GM15510 (cell line): ENCODE measurements at regions not wholly inside any gene's neighbourhood (a gene's known extent, or its start where the extent isn't known, plus 50 kb on each side); places are given as distances from the start of the nearest gene placed in this dataset.

Source experiments
- POLR2A ChIP-seq: IDR thresholded peaks from 3 replicates; pipeline ENCODE4 v1.6.1; 2011; ENCODE audit warnings: borderline replicate concordance; ENCODE audit not compliant: insufficient read length; ENCODE audit errors: extremely low read depth

DNA sequence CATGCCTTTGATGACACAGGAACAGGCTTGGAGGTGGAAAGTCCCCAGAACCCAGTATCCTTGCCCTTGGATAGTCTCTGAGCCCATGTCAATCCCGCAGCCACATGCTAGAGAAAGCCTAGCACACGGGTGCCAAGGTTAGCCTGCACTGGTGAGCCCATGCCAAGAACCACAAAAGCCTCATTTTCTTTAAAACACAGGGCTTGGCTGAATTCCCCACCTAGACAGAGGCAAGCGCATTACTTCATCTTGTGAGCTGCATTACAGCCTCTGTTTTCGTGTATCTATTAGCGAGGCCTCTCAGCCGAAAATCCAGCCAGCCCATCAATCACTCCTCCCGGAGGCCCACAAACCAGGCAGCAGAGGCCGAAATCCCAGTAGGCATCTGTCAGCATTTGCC lies 314.9 kb upstream of the AUTS2 start:
- no peak for TF ChIP-seq POLR2A

DNA sequence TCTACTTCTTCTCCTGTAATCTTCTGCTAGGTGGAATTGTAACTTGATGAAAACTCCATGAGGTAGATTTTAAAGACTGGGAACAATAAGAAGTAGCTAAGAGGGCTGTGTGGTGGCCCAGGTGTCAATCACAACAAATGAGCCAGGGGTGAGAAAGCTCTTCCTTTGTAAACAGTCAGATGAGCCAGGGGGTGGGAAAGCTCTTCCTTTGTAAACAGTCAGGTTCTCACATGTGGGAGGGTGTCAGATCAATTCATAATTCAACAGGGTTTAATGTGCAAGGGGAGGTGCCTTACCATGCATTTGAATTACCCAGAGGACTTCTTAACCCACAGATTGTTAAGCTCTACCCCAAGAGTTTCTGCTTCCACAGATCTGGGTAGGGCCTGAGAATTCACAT lies 312.4 kb upstream of the AUTS2 start:
- no peak for TF ChIP-seq POLR2A

DNA sequence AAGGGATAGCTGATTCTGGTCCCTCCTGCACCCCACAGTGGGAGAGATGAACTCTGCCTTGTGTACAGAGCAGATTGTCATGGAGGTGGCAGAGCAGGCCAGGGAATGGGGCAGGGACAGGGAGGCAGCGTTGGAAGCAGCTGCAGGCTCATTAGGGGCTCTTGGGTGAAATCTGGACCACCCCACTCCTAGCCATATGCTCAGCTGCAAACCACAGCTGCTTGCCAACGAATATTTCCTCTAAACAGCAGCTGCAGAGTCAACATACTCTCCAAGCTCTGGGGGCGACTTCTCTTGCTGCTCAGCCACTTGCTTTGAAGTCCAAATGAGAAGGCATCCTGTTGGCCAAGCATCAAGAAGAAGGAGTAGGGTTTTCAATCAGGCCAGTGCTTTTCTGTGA lies 302.3 kb upstream of the AUTS2 start:
- no peak for TF ChIP-seq POLR2A

DNA sequence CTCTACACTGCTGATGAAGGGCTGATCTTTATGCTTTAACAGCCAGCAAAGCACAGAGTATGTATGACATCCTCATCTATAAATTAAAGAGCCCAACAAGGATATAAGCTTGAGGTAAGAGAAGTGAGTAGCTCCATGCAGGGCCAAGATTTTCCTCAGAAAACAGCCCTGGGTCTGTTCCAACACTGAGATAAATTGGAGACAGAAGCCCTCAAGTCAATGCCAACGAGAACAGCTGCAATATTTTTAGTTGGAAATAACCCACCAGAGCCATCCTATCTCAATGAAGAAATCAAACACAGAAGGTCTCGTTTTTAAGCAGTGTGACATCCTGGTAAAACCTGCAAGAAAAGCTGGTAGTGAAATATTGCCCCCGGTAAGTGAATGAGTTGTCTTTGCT lies 297.0 kb upstream of the AUTS2 start:
- no peak for TF ChIP-seq POLR2A

DNA sequence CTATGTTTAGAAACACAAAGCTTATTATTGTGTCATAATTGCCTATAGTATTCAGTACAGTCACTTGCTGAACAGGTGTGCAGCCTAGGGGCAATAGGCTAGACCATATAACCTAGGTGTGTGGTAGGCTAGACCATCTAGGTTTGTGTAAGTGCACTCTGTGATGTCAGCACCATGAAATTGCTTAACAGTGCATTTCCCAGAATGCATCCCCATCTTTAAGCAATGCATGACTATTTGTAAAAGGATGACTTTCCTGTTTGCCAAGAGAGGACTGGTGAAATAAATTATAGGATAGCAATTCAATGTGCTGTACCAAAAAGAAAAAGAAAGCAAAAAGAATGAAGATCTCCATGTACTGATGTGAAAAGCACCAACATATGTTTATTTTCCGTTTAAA lies 288.7 kb upstream of the AUTS2 start:
- TF ChIP-seq POLR2A: no peak

DNA sequence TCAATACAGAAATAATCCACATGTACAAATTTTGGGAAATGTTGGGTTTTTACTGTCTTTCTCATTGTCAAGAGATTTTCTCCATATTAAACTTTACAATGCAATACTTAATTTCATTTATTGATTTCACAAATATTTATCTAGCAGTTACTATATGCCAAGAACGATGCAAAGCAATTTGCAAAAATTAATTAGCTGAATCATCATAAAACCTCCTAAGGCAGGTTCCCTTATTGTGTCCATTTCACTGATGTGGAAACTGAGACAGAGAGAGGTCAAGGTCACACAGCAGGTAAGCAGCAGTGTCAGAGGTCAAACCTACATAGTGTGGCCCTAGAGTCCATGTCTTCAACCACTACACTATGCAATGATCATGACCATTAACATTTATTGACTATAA lies 286.8 kb upstream of the AUTS2 start:
- no peak for TF ChIP-seq POLR2A

DNA sequence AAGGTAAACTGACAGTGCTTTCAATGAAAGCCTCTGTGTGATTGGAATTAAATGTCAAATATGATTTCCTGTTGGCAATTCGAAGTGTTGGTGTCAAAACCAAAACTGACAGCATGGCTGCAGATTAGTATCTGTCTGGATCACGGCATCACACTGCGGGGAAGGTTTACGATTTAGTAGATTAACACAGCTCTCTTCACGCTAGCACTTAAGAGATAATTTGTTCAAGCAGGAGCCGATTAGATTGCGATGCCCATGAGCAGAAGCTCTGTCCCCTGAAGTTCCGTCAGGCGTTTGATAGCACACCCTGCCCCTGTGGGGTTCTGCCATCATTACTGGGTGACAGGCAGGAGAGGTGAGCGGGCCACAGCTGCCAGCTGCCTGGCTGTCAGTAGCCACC lies 279.5 kb upstream of the AUTS2 start:
- TF ChIP-seq POLR2A: no peak

DNA sequence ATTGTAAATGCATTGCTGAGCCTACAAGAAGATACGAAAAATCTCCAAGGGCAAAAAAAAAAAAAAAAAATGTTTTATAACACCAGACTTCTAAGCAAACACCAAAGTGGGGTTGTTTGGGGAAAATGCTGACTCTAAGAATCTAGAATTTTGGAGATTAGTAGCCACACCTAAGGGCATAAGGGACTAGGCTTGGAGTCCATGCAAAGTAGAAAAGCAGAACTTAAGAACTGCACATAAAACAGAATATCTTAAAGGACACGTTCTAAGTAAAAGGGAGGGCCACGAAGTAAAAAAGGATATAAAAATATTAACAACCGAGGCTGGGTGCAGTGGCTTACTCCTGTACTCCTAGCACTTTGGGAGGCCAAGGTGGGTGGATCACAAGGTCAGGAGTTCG lies 269.8 kb upstream of the AUTS2 start:
- no peak for TF ChIP-seq POLR2A

DNA sequence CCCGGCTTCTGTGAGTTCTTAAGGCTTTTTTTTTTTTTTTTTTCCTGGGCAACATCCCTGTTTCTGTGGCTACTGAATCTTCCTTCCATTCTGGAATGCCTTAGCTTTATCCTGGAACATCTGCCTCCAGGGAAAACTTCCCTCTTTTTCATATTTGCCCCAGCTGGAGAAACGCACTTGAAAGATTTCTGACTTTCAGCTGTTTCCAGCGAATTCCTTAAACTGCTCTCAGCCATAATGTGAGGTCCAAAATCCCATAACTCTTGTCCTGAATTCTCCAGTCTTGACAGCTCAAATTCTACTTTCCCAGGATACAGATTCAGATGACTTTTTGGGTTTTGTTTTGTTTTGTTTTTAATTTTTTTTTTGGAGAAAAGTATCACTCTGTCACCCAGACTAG lies 263.6 kb upstream of the AUTS2 start:
- TF ChIP-seq POLR2A: no peak

DNA sequence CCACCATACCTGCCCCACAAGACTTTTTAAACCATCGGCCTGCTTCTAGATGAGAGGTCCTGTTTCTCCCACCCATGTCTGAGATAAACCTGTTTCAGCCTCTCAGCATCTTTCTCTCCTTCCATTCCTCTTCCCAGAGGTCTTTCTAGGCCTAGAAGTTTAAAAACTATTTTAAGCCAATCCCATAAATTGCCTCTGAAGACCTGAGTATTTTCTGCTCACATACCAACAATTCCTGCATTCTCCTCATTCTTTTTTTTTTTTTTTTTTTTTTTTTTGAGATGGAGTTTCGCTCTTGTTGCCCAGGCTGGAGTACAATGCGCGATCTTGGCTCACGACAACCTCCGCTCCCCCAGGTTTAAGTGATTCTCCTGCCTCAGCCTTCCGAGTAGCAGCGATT lies 262.9 kb upstream of the AUTS2 start:
- TF ChIP-seq POLR2A: no peak

DNA sequence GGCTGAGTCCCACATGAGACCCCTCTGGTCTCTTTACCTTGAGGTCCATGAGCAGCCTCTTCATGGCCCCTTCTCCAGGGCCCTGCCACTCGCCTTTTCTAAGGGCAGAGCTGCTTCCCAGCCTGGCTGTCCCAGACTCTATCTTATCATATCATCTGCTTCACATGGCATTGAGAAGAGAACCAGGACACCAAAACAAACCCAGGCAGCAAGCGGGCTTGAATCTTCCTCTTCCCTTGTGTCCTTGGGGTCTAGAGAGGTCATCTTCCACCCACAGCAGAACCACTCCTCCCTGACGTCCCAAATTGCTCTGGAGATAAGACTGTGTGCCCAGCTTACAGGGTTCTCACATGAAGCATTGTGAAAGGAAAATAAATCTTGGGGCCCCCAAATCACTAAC lies 261.3 kb upstream of the AUTS2 start:
- no peak for TF ChIP-seq POLR2A

DNA sequence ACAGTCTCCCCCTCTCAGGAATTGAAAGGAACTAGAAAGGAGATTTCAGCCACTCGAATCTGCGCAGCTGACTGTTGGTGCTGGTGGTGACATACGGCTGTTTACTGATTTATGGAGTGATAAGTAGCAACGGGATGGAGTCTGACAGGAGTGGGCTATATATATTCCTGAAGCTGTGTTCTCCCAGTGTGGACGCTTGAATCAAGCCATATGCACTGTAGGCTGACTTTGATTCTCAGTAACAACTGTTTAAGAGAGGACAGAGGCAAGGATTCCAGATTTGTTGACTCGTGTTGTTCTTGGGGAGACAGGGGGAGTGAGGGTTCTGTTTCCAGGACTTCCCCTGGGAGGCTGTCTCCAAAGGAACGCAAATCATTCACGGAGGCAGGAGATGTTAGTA lies 260.1 kb upstream of the AUTS2 start:
- TF ChIP-seq POLR2A: no peak

DNA sequence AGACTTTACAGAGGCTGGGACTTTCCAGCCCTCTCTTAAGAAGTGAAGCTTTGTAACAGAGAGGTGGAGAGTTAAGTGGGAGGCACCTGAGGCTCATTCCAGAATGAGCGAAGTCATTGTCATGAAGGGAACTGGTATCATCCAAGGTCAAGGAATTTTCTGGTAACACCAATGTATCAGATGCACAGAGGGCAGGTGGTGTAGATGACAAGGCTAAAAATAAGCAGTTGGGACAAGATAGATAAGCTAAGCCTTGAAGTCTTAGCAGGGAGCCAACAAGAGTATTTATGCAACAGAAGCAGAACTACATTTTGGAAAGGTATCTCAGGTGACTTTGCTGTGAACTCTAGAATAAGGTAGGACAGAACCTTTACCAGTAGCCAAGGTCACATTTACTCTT lies 257.0 kb upstream of the AUTS2 start:
- TF ChIP-seq POLR2A: no peak

DNA sequence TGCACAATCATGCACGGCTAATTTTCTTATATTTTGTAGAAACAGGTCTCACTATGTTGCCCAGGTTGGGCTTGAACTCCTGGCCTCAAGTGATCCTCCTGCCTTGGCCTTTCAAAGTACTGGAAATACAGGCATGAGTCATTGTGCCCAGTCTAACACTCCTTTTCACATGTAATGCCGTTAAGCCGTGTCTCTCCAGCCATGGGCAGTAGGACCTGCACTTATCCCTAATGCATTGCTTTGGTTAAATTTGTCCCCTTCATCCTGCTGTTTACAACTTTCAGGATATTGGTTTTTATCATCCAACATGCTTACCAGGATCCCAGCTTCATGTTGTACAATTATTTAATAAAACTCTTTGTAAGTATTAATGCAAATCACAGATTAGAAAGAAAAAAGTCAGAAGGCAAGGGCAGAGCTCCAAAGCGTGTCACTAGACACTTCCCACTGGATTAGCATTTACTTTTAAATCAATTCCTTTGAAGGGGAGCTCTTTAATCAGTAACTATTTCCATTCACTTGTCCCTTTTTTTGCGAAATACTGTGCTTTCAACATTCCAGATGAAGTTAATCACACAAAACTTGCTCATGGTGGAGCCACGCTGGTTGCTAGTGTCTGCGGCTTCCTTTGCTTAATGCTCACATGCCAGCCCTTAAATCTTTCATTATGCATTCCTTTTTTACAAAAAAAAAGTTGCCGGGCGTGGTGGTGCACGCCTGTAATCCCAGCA lies 256.0 kb upstream of the AUTS2 start:
- no peak for TF ChIP-seq POLR2A

DNA sequence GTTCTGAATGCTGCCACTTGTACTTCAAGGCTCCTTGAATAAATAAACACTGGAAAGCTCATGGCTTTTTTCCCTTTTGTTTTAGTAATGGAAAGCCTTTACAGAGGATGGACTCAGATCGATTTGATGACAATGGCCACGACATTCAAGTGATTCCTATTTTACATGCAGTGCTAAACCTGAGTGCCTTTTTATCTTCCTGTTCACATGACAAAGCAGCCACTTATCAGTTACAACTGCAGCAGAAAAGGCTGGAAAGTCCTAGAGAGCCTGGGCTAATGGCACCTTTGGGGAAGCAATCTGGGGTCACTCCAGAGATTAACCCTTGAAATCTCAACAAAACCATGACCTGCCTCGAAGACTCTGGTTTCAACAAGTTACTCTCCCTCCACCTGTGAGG lies 249.0 kb upstream of the AUTS2 start:
- no peak for TF ChIP-seq POLR2A

DNA sequence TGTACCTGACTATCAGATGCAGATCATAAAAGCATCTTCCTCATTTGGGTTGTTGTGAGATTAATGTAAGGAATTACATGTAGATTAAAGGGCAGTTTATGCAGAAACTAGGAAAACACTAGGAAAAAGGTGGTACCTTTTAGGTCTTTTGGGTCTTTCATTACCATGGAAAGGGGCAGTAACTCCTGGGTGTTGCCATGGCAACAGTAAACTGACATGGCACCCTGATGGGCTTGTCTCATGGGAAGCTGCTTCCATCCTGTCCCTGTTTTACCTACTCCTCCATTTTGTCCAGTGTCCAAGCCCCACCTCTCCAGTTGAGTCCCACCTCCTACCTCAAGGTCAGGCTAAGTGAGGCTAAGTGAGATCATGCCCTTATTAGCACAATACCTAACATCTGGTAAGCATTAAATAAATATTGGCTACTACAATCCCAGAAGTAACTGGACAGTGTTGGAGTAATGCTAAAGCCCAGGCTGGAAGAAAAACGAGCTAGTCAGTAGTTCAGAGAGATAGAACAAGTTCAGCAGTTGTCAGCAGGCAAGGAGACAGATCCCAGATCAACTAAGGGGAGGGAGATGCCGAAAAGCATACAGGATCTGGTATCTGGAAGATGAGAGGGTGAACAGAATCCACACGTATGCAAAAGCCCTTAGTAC lies 240.0 kb upstream of the AUTS2 start:
- TF ChIP-seq POLR2A: no peak
